ENCODE measurements at regions not wholly inside any gene's neighbourhood (a gene's known extent, or its start where the extent isn't known, plus 50 kb on each side); places are given as distances from the start of the nearest gene placed in this dataset.
A peak's percentile ranks its signal among the peaks of the same experiment; 100 is the strongest.
"Not testable (repeated sequence)": the region's sequence is repeated elsewhere in the genome, so short reads cannot be mapped to it uniquely, and the experiment has no call there.

GRCh38 chr2:38138996-38139395 is 63.0 kb upstream of the CYP1B1 start:
- DNase-seq (ENCODE audit: low spot score in 2 of 2) = no peak
- Histone ChIP-seq H3K27me3 (no peaks in the 10 kb centered on the region), H3K27ac (no peak overlapping the region), H3K4me1 (no peaks in the 10 kb centered on the region), H3K4me3 (no peak overlapping the region), H3K9me3 (peaks cover 0 to 5% of the 10 kb centered on the region in 2 donors), H3K36me3 (no peaks in the 10 kb centered on the region)
- intact Hi-C loops (cut with DNase I) = no loop called here
- no peak for TF ChIP-seq CTCF (IDR thresholded peaks at IDR 0.05)

- intact Hi-C loops (cut with DNase I) = no loop called here
- H3K4me3 ChIP-seq = no peak overlapping the region
- no peak for DNase-seq (ENCODE audit: low spot score in 2 of 2)
- no peak overlapping the region for H3K27ac ChIP-seq
- no peaks in the 10 kb centered on the region for H3K4me1 ChIP-seq
- TF ChIP-seq CTCF (IDR thresholded peaks at IDR 0.05) = no peak
- peaks cover 0 to 1% of the 10 kb centered on the region in 2 donors for H3K9me3 ChIP-seq
- no peaks in the 10 kb centered on the region for H3K27me3 ChIP-seq
- H3K36me3 ChIP-seq = no peaks in the 10 kb centered on the region
These were observed 62.5 kb upstream of the CYP1B1 start for GRCh38 chr2:38138419-38138818.

- DNase-seq (ENCODE audit: low spot score in 2 of 2); H3K36me3 ChIP-seq; H3K27ac ChIP-seq; H3K4me1 ChIP-seq; H3K27me3 ChIP-seq; H3K9me3 ChIP-seq; H3K4me3 ChIP-seq; intact Hi-C loops (cut with DNase I): not testable (repeated sequence)
These were observed 62.0 kb upstream of the CYP1B1 start for GRCh38 chr2:38137958-38138357.

DNA sequence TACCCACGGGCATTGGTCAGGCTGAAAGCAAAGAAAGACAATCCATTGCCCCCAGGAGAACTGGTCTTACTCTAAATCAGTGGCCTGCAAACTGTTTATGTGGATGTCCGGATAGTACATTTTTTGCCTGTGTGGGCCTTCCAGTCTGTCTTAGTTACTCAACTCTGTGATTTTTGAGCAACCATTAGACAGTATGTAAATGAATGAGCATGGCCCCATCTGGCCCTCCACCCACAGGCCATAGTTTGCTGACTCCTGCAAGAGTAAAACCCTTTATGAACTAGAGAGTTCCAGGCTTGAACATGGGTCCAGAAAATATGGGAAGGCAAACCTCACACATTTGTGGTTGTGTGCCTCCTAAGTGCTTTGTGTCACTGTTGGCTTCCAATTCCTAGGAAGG is 55.7 kb upstream of the CYP1B1 start:
- Histone ChIP-seq H3K36me3 (no peaks in the 10 kb centered on the region), H3K27ac (no peak overlapping the region), H3K4me1 (no peaks in the 10 kb centered on the region), H3K9me3 (peaks cover 0 to 2% of the 10 kb centered on the region in 2 donors), H3K4me3 (no peak overlapping the region), H3K27me3 (no peaks in the 10 kb centered on the region)
- TF ChIP-seq CTCF (IDR thresholded peaks at IDR 0.05) = no peak
- no peak for DNase-seq (ENCODE audit: low spot score in 2 of 2)
- intact Hi-C loops (cut with DNase I) = no loop called here

- no peak for DNase-seq (ENCODE audit: low spot score in 2 of 2)
- Histone ChIP-seq H3K4me1 (no peaks in the 10 kb centered on the region), H3K36me3 (no peaks in the 10 kb centered on the region), H3K9me3 (peaks cover 0 to 2% of the 10 kb centered on the region in 2 donors), H3K27me3 (no peaks in the 10 kb centered on the region), H3K4me3 (no peak overlapping the region), H3K27ac (no peak overlapping the region)
- intact Hi-C loops (cut with DNase I) = no loop called here
- no peak for TF ChIP-seq CTCF (IDR thresholded peaks at IDR 0.05)
These were observed 54.9 kb upstream of the CYP1B1 start for GRCh38 chr2:38130876-38131275.

GRCh38 chr2:38129987-38130386 is 54.0 kb upstream of the CYP1B1 start:
- no peak for TF ChIP-seq CTCF (IDR thresholded peaks at IDR 0.05)
- Histone ChIP-seq H3K4me1 (no peaks in the 10 kb centered on the region), H3K9me3 (peaks cover 0 to 2% of the 10 kb centered on the region in 2 donors), H3K4me3 (no peak overlapping the region), H3K36me3 (no peaks in the 10 kb centered on the region), H3K27me3 (no peaks in the 10 kb centered on the region), H3K27ac (no peak overlapping the region)
- intact Hi-C loops (cut with DNase I) = no loop called here
- peak in 1 of 2 donors; percentile 14 for DNase-seq (ENCODE audit: low spot score in 2 of 2)

All from ascending aorta (tissue), 2 donors.